ENCODE measurements at regions not wholly inside any gene's neighbourhood (a gene's known extent, or its start where the extent isn't known, plus 50 kb on each side); places are given as distances from the start of the nearest gene placed in this dataset.

DNA sequence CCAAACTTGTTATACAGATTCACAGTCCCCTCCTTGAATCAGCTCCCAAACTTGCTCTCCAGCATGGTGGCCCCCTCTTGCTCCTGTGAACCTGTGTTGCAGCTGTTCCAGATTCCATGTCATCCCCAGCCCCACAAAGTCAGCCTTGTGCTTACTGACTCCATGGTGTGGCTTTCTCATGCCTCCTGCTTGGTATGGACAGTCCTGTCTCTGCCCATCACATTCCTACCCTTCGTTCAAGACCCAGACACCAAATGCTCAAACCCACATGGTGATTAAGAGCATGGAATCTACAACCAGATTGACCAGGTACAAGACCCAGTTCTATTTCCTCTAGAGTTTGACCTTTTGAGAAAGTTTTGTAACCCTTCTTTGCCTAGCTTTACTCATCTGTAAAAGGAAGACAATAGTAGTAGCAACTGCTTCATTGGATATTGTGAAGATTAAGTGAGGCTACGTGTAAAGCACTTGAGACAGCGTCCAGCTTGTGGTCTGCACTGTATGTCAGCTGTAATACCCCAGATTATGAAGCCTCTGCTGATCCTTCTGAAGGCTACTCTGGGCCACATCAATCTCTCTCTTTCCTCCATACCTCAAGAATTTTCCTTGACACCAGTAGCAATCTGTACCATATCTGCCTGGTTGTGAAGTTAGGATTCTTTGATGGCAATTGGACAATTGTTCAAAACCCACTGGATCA, 146.4 kb upstream of the HAAO start:
- intact Hi-C loops (cut with micrococcal nuclease; ENCODE audit: unreplicated experiment) = no loop called here
- Histone ChIP-seq H3K36me3 (ENCODE audit: control insufficient read depth, insufficient read depth, low read length) (no peaks in the 10 kb centered on the region), H3K27me3 (ENCODE audit: control insufficient read depth, insufficient read depth, low read length) (no peaks in the 10 kb centered on the region), H3K4me3 (ENCODE audit: low read depth in 2 of 2, low read length in 2 of 2) (no peak overlapping the region), H3K27ac (ENCODE audit: low read length) (no peak overlapping the region), H3K9me3 (ENCODE audit: control insufficient read depth, insufficient read depth, low read depth, low read length) (no peaks in the 10 kb centered on the region), H3K4me1 (ENCODE audit: control insufficient read depth, insufficient read depth, low read length) (no peaks in the 10 kb centered on the region)
- ChIA-PET CTCF (no interaction called here), POLR2A (no interaction called here)
- in situ Hi-C loops (cut with HindIII; ENCODE audit: low pct_unique_long_range_greater_than_20kb, low sequenced_read_pairs) = no loop called here
- no peak for DNase-seq (ENCODE audit: low read depth, low spot score)
- BruUV-seq (replicated peaks) = no TSS peak
- TF ChIP-seq POLR2AphosphoS5 (IDR thresholded peaks at IDR 0.05; ENCODE audit: low read depth, low read length) (no peak), REST (IDR thresholded peaks at IDR 0.05; ENCODE audit: insufficient read depth in 1 of 2, low read depth in 2 of 2, low read length in 1 of 2) (no peak), CTCF (IDR thresholded peaks at IDR 0.05) (no peak), SIN3A (IDR thresholded peaks at IDR 0.05; ENCODE audit: borderline replicate concordance, insufficient read depth, low read depth, low read length) (no peak), TCF7L2 (IDR thresholded peaks at IDR 0.05; ENCODE audit: low read depth, low read length) (no peak)
- ATAC-seq = no peak

GRCh38 chr2:42937171-42937875, 144.9 kb upstream of the HAAO start:
- intact Hi-C loops (cut with micrococcal nuclease; ENCODE audit: unreplicated experiment) = no loop called here

More at GRCh38 chr2:42937171-42937875, 144.9 kb upstream of the HAAO start:
- Histone ChIP-seq H3K36me3 (ENCODE audit: control insufficient read depth, insufficient read depth, low read length) (no peaks in the 10 kb centered on the region), H3K9me3 (ENCODE audit: control insufficient read depth, insufficient read depth, low read depth, low read length) (no peaks in the 10 kb centered on the region), H3K27ac (ENCODE audit: low read length) (no peak overlapping the region), H3K27me3 (ENCODE audit: control insufficient read depth, insufficient read depth, low read length) (no peaks in the 10 kb centered on the region), H3K4me1 (ENCODE audit: control insufficient read depth, insufficient read depth, low read length) (no peaks in the 10 kb centered on the region), H3K4me3 (ENCODE audit: low read depth in 2 of 2, low read length in 2 of 2) (no peak overlapping the region)
- no peak for ATAC-seq
- CTCF ChIA-PET = no interaction called here
- DNase-seq (ENCODE audit: low read depth, low spot score) = no peak
- no peak for TF ChIP-seq REST (IDR thresholded peaks at IDR 0.05; ENCODE audit: insufficient read depth in 1 of 2, low read depth in 2 of 2, low read length in 1 of 2)
- no peak for TF ChIP-seq CTCF (IDR thresholded peaks at IDR 0.05)
- no peak for TF ChIP-seq SIN3A (IDR thresholded peaks at IDR 0.05; ENCODE audit: borderline replicate concordance, insufficient read depth, low read depth, low read length)
- TF ChIP-seq TCF7L2 (IDR thresholded peaks at IDR 0.05; ENCODE audit: low read depth, low read length) = no peak
- no peak for TF ChIP-seq POLR2AphosphoS5 (IDR thresholded peaks at IDR 0.05; ENCODE audit: low read depth, low read length)
- BruUV-seq (replicated peaks) = no TSS peak
- in situ Hi-C loops (cut with HindIII; ENCODE audit: low pct_unique_long_range_greater_than_20kb, low sequenced_read_pairs) = no loop called here
- POLR2A ChIA-PET = no interaction called here

Data from Panc1 (cell line).